ENCODE measurements at regions not wholly inside any gene's neighbourhood (a gene's known extent, or its start where the extent isn't known, plus 50 kb on each side); places are given as distances from the start of the nearest gene placed in this dataset.
"Not testable (repeated sequence)": the region's sequence is repeated elsewhere in the genome, so short reads cannot be mapped to it uniquely, and the experiment has no call there.

GRCh38 chr10:131821378-131822012 is 79.3 kb upstream of the PPP2R2D start:
- DNase-seq (ENCODE audit: extremely low read depth, low read depth): no peak

GRCh38 chr10:131822013-131822691 is 78.7 kb upstream of the PPP2R2D start:
- no peak for DNase-seq (ENCODE audit: extremely low read depth, low read depth)

- no peak for DNase-seq (ENCODE audit: extremely low read depth, low read depth)
Observed at GRCh38 chr10:131822692-131823245, 78.0 kb upstream of the PPP2R2D start.

- not testable (repeated sequence) for DNase-seq (ENCODE audit: extremely low read depth, low read depth)
Observed at GRCh38 chr10:131823601-131824099, 77.2 kb upstream of the PPP2R2D start.

- no peak for DNase-seq (ENCODE audit: extremely low read depth, low read depth)
Observed at GRCh38 chr10:131824371-131825149, 76.2 kb upstream of the PPP2R2D start.

DNA sequence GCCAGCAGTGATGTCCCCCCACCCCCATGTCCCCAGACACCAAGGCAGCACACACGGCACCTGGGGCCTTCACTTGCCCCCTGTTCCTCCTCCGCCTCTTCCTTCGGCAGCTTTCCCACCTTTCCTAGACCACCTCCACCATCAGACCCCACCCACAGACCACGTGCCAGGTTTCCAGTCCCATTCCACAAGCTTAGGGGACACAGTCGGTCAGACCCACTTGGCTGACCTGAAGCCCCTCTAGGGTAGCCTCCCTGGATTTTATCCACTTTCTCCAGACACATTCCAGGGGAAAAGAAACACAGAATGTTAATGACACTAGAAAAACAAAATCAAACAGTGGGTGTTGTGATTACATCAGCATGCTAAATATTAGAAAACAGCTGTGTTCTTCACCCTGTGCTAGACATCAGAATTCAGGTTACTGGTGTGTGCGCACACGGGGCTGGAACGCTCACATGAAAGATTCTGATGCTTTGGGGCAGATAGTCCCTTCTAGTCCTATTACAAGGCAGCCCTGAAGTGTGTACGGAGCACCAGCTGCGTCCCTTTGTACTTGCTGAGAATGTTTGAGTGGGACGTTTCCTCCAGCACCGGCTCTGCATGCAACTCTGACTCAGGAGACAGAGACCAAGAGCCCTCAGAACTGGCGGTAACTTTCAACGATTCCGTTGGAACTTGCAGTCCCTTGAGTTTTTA is 75.5 kb upstream of the PPP2R2D start:
- no peak for DNase-seq (ENCODE audit: extremely low read depth, low read depth)

DNA sequence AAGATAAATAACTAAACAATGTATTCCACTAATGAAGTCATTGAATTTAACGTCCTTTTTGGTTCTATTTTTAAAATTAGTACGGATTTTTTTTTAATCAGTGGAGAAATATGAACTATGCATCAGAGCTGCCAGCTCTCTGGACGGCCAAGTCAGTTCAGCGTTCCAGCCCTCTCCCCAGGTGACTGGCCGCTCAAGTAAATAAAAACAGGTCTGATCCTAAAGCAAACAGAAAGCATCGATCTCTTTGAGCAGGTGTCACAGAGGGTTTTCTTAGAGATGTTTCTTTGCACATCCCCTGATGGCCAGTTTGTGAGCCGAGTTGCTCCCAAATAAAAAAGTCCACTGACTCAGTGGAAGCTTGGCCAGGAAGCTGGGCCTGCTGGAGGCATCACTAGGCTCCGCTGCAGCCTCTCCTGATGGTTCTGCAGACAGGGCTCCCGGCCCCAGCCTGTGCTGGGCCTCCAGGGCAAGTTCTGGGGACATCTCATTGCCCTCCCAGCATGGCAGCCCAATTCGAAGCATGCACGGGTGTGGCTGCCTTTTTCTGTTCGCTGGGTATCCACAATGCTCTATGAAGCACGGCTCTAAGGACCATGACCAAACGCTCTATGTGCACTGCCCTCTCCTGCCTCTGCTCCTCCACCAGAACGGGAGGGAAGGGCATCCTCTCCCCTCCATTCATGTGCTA is 74.7 kb upstream of the PPP2R2D start:
- DNase-seq (ENCODE audit: extremely low read depth, low read depth): no peak

DNA sequence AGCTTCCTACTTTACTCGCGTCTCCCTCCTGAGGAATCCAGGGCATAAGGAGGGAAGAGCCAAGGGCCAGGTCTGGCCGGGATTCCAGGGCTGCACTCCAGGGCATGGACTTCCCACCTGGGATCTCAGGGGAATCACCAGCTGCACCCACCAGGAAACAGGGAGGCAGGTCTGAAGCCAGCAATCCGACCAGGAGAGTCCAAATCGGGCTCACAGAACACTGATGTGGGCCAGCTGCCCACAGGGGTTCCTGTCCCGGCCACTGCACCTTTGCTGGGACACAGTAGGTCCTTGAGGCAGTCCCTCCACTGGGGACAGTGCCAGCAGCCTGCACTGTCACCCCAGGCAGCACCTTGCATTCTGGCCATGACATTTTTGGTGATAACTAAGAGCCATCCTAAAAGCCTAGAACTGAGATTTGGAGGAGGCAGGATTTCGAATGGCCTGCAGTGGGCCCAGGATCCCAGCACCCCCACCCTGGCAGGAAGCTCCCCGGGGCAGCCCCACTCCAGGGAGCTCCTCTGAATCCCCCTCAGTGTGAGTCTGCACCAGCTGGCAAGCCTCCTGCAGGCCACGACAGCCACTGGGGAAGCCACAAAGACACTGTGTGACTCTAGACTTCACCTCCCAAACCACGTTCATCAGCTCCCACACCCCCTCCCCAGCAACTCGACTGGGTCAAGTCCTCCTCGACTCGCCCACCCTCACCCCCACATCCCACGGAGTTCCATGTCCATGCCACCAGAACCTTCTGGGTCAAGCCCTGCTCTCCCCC is 71.5 kb upstream of the PPP2R2D start:
- DNase-seq (ENCODE audit: extremely low read depth, low read depth): no peak

GRCh38 chr10:131830446-131831130 is 70.2 kb upstream of the PPP2R2D start:
- DNase-seq (ENCODE audit: extremely low read depth, low read depth): no peak

DNA sequence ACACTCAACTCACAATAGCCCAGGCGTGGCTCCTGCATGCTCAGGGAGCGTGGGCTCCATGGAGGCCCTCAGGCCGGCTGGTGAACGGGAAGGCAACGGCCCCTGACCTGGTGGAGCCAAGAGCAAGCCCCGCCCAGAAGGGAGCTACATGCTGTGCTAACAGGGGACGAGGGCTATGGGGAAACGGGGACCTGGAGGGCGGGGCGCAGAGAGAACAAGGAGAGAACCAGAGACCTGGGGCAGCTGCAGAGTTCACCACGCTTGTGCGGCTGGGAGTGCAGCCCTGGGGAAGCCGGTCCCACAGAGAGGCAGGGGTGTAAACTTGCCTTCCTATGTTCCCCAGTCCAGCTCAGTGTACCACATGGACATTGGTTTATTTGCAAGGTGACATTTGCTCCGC is 69.2 kb upstream of the PPP2R2D start:
- no peak for DNase-seq (ENCODE audit: extremely low read depth, low read depth)

GRCh38 chr10:131832056-131832685 is 68.6 kb upstream of the PPP2R2D start:
- no peak for DNase-seq (ENCODE audit: extremely low read depth, low read depth)

GRCh38 chr10:131833013-131833412 is 67.8 kb upstream of the PPP2R2D start:
- DNase-seq (ENCODE audit: extremely low read depth, low read depth): no peak

- DNase-seq (ENCODE audit: extremely low read depth, low read depth): no peak
Observed at GRCh38 chr10:131833446-131834080, 67.2 kb upstream of the PPP2R2D start.

GRCh38 chr10:131834152-131834810 is 66.5 kb upstream of the PPP2R2D start:
- no peak for DNase-seq (ENCODE audit: extremely low read depth, low read depth)

DNA sequence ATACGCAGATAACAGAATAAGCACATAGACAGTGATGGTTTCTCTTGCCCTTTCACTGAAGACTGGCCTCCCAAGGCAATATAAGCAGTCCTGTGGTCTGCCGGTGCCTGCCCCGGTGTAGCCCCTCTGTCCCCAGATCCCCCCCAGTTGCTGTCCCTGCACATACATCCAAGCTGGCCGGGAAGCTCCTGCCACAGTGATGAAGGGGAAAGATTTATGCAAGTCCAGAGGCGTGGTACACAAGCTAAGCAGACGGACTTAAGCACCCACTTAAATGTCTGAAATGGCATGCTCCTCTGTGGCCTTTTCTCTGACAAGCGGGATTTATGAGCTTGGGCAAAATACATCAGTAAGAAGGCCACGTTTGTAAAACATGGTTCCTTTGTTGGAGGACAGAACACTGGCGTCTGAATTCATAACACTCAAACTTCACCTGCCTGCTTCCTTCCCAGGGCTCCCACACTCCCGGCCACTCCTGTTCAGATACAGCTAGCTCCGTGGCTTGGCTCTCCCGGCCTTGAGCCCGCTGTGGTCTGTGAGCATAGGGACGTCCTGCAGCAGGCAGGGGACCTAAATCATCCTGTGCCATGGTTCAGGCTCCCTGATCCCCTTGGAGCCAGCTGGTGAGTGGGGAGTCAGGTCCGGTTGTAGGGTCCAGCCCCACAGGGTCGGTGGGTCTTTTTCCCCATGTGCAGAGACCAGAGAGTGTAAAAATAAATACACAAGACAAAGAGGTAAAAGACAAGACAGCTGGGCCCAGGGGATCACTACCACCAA is 61.7 kb upstream of the PPP2R2D start:
- no peak for DNase-seq (ENCODE audit: extremely low read depth, low read depth)
